ENCODE measurements at regions not wholly inside any gene's neighbourhood (a gene's known extent, or its start where the extent isn't known, plus 50 kb on each side); places are given as distances from the start of the nearest gene placed in this dataset.

GRCh38 chr6:79378957-79379356 is 144.5 kb upstream of the HMGN3 start:
- TF ChIP-seq, protein P1, sequence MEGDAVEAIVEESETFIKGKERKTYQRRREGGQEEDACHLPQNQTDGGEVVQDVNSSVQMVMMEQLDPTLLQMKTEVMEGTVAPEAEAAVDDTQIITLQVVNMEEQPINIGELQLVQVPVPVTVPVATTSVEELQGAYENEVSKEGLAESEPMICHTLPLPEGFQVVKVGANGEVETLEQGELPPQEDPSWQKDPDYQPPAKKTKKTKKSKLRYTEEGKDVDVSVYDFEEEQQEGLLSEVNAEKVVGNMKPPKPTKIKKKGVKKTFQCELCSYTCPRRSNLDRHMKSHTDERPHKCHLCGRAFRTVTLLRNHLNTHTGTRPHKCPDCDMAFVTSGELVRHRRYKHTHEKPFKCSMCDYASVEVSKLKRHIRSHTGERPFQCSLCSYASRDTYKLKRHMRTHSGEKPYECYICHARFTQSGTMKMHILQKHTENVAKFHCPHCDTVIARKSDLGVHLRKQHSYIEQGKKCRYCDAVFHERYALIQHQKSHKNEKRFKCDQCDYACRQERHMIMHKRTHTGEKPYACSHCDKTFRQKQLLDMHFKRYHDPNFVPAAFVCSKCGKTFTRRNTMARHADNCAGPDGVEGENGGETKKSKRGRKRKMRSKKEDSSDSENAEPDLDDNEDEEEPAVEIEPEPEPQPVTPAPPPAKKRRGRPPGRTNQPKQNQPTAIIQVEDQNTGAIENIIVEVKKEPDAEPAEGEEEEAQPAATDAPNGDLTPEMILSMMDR (IDR thresholded peaks at IDR 0.05; ENCODE audit: insufficient read depth, low read length) = no peak
- TF ChIP-seq SPI1 (IDR thresholded peaks at IDR 0.05; ENCODE audit: borderline replicate concordance, low read depth) = no peak
- no peak for TF ChIP-seq REST (IDR thresholded peaks at IDR 0.05; ENCODE audit: insufficient replicate concordance, low read depth)
- no peak for TF ChIP-seq GABPA (IDR thresholded peaks at IDR 0.05; ENCODE audit: low read depth)

All from HL-60 (cell line).